ENCODE measurements at regions not wholly inside any gene's neighbourhood (a gene's known extent, or its start where the extent isn't known, plus 50 kb on each side); places are given as distances from the start of the nearest gene placed in this dataset.

DNA sequence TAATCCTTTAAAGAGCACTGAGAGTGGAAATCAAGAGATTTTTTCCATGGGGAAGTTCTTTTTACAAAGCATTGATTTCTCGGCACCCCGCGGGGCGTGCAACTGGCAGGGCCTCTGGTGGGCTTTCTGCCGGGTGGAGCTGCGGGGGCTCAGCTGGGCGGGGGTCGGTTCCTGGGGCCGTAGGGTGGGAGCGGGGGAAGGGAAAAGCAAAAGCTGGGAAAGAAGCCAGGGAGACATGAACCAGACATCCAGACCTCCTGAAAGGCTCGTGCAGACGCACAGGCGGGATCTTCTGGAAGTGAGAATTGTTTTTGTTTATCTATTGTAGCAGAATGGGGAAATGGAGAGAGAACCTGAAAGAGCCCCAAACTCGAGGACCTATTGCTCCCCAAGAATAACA is 235.2 kb downstream of the FAM72C start:
- FAIRE-seq (no peak), DNase-seq (ENCODE audit: low spot score) (no peak), ATAC-seq (no peak)
- Histone ChIP-seq H2AFZ (ENCODE audit: low read length) (no peak overlapping the region), H3K4me1 (ENCODE audit: insufficient read depth, low read length) (no peaks in the 10 kb centered on the region), H3K4me3 (replicated peaks in 1 of 3; ENCODE audit: insufficient read depth in 1 of 3, low read depth in 2 of 3, low read length in 3 of 3) (no peak overlapping the region), H3K9ac (ENCODE audit: insufficient read depth, low read depth, low read length) (no peak overlapping the region), H3K4me2 (ENCODE audit: low read depth, low read length) (no peak overlapping the region), H3K36me3 (replicated peaks in 1 of 2; ENCODE audit: control insufficient read depth in 1 of 2, insufficient read depth in 2 of 2, low read length in 2 of 2) (no peaks in the 10 kb centered on the region), H3K27me3 (ENCODE audit: control insufficient read depth in 1 of 2, insufficient read depth in 2 of 2, low read length in 2 of 2) (peaks cover 4 to 14% of the 10 kb centered on the region in 2 experiments; a peak in 3 of 5 replicates), H4K20me1 (ENCODE audit: insufficient read depth, low read length) (no peaks in the 10 kb centered on the region), H3K27ac (ENCODE audit: extremely low read length, insufficient read depth, low read length) (no peak overlapping the region), H3K9me3 (ENCODE audit: low read length) (no peaks in the 10 kb centered on the region), H3K79me2 (ENCODE audit: insufficient read depth, low read length) (no peaks in the 10 kb centered on the region)
- in situ Hi-C loops (cut with HindIII; ENCODE audit: extremely low pct_ligation_motif_present, low pct_unique_long_range_greater_than_20kb), result no loop called here
- ChIA-PET POLR2A (no interaction called here), CTCF (ENCODE audit: low intra/inter-chr PET ratio, low total read pairs) (no interaction called here)
- TF ChIP-seq ARID2 (CRISPR knock-in tag; IDR thresholded peaks at IDR 0.05; ENCODE audit: borderline replicate concordance) (no peak), FIP1L1 (IDR thresholded peaks at IDR 0.05; ENCODE audit: borderline replicate concordance, insufficient read depth, low read depth, low read length) (no peak), NR2F6 (IDR thresholded peaks at IDR 0.05) (no peak), NR2F6 (CRISPR knock-in tag; IDR thresholded peaks at IDR 0.05) (no peak), ZNF326 (CRISPR knock-in tag; IDR thresholded peaks at IDR 0.05; ENCODE audit: borderline replicate concordance) (no peak), SNRNP70 (IDR thresholded peaks at IDR 0.05; ENCODE audit: low read depth, low read length) (no peak), PHF8 (CRISPR knock-in tag; IDR thresholded peaks at IDR 0.05) (no peak), ZNF674 (CRISPR knock-in tag; IDR thresholded peaks at IDR 0.05; ENCODE audit: low read depth) (no peak), RBM22 (optimal IDR thresholded peaks at IDR 0.05; ENCODE audit: low read length) (no peak), CREM (IDR thresholded peaks at IDR 0.05) (no peak), CREM (CRISPR knock-in tag; IDR thresholded peaks at IDR 0.05) (no peak), ZBTB7B (CRISPR knock-in tag; IDR thresholded peaks at IDR 0.05) (no peak), ZNF256 (CRISPR knock-in tag; conservative IDR thresholded peaks at IDR 0.05) (no peak), RFX3 (CRISPR knock-in tag; IDR thresholded peaks at IDR 0.05) (no peak), AKAP8 (CRISPR knock-in tag; IDR thresholded peaks at IDR 0.05) (no peak), ZNF296 (CRISPR knock-in tag; conservative IDR thresholded peaks at IDR 0.05) (no peak), ISL2 (CRISPR knock-in tag; IDR thresholded peaks at IDR 0.05) (no peak)
- TF ChIP-seq, protein P1, sequence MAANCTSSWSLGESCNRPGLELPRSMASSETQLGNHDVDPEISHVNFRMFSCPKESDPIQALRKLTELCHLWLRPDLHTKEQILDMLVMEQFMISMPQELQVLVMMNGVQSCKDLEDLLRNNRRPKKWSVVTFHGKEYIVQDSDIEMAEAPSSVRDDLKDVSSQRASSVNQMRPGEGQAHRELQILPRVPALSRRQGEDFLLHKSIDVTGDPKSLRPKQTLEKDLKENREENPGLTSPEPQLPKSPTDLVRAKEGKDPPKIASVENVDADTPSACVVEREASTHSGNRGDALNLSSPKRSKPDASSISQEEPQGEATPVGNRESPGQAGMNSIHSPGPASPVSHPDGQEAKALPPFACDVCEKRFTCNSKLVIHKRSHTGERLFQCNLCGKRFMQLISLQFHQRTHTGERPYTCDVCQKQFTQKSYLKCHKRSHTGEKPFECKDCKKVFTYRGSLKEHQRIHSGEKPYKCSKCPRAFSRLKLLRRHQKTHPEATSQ (CRISPR knock-in tag; IDR thresholded peaks at IDR 0.05; ENCODE audit: borderline replicate concordance), result no peak
- TF ChIP-seq, protein P2, sequence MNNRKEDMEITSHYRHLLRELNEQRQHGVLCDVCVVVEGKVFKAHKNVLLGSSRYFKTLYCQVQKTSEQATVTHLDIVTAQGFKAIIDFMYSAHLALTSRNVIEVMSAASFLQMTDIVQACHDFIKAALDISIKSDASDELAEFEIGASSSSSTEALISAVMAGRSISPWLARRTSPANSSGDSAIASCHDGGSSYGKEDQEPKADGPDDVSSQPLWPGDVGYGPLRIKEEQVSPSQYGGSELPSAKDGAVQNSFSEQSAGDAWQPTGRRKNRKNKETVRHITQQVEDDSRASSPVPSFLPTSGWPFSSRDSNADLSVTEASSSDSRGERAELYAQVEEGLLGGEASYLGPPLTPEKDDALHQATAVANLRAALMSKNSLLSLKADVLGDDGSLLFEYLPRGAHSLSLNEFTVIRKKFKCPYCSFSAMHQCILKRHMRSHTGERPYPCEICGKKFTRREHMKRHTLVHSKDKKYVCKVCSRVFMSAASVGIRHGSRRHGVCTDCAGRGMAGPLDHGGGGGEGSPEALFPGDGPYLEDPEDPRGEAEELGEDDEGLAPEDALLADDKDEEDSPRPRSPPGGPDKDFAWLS (CRISPR knock-in tag; IDR thresholded peaks at IDR 0.05; ENCODE audit: borderline replicate concordance), result no peak
- no TSS peak for BruUV-seq (replicated peaks)
- WGBS (ENCODE audit: low lambda C conversion rate), result 15% methylated on average over 14 of the region's 14 CpGs
- intact Hi-C loops (cut with micrococcal nuclease; ENCODE audit: unreplicated experiment), result no loop called here
